Upper lobe of left lung (tissue), 4 donors: ENCODE measurements at regions not wholly inside any gene's neighbourhood (a gene's known extent, or its start where the extent isn't known, plus 50 kb on each side); places are given as distances from the start of the nearest gene placed in this dataset.

ENCODE experiments used
- POLR2A ChIP-seq, 4 donors: fragments of 450-650 bp; IDR thresholded peaks; one replicate each; pipeline ENCODE4 v1.5.1; 2016 to 2017; ENCODE audit warnings: antibody characterized with exemption in 4 of 4, mild to moderate bottlenecking in 2 of 4
- TF ChIP-seq, protein P1 (sequence below), 6 experiments: fragments of 450-650 bp in 4 of 6; fragments of 200-600 bp in 2 of 6; sonication (generic) in 2 of 6; IDR thresholded peaks; one replicate each; pipeline ENCODE4 v1.5.1; 2016 to 2019; ENCODE audit warnings: antibody characterized with exemption in 6 of 6

- TF ChIP-seq, protein P1, sequence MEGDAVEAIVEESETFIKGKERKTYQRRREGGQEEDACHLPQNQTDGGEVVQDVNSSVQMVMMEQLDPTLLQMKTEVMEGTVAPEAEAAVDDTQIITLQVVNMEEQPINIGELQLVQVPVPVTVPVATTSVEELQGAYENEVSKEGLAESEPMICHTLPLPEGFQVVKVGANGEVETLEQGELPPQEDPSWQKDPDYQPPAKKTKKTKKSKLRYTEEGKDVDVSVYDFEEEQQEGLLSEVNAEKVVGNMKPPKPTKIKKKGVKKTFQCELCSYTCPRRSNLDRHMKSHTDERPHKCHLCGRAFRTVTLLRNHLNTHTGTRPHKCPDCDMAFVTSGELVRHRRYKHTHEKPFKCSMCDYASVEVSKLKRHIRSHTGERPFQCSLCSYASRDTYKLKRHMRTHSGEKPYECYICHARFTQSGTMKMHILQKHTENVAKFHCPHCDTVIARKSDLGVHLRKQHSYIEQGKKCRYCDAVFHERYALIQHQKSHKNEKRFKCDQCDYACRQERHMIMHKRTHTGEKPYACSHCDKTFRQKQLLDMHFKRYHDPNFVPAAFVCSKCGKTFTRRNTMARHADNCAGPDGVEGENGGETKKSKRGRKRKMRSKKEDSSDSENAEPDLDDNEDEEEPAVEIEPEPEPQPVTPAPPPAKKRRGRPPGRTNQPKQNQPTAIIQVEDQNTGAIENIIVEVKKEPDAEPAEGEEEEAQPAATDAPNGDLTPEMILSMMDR (IDR thresholded peaks at IDR 0.05), result no peak
- TF ChIP-seq POLR2A (IDR thresholded peaks at IDR 0.05), result no peak
These were observed 59.2 kb upstream of the TRIB2 start for GRCh38 chr2:12657560-12657959.
